EH (cell line): ENCODE measurements at regions not wholly inside any gene's neighbourhood (a gene's known extent, or its start where the extent isn't known, plus 50 kb on each side); places are given as distances from the start of the nearest gene placed in this dataset.
"Not testable (repeated sequence)": the region's sequence is repeated elsewhere in the genome, so short reads cannot be mapped to it uniquely, and the experiment has no call there.

Source experiments
- DNase-seq: peaks from one replicate; pipeline ENCODE4 v3.0.0-alpha.2; 2015; ENCODE audit warnings: low read depth

DNA sequence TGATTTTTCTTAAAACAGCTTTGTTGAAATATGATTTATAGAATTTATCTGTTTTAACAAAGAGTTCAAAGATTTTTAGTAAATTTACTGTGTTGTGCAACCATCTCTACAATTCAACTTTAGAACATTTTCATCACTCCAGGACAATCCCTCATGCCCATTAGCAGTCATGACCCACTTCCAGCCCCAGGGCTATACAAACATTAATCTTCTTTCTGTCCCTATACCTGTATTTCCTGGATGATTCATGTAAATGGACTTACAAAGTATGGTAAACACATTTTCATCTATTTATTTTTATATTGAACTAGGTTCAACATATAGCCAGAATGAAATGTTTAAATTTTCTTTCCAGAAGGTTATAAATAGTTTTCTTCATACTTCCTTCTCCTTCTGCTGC, 127.8 kb upstream of the CCDC180 start:
- no peak for DNase-seq

DNA sequence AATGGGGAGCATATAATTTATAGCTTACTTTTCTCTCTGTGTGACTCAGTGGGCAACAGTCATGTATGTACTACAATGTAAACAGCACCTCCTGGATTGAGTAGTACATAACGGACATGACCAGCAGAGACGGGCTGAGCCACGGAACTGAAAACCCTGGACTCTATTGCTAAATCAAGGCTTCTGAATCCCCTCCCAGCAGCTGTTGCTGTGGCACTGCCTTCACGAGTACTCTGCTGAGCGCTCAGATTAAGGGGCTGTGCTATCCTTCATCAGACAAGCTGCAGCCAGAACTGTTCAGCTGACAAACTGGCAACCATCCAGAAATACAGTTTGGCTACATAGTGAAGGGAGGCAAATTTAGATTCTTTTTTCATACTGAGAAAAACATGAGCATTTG, 131.3 kb upstream of the CCDC180 start:
- peak; percentile 0 for DNase-seq

DNA sequence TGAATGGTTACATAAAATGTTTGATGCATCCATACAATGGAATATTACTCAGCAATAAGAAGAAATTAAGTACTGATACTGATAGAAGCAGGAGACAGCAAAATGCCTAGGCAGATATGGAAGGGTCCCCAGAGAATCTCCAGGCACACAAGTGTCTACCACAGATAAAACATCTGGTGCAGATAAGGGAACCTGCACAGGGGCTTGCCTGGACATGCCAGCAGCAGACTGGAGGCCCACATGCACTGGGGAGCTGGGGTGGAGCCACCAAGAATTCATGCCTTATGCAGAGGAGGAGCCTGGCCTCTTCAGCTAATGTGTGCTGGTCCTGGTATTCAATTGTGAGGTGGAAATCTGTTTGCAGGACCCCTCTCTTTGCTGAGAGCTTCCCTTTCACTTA, 129.2 kb upstream of the CTSV start:
- DNase-seq, result not testable (repeated sequence)

DNA sequence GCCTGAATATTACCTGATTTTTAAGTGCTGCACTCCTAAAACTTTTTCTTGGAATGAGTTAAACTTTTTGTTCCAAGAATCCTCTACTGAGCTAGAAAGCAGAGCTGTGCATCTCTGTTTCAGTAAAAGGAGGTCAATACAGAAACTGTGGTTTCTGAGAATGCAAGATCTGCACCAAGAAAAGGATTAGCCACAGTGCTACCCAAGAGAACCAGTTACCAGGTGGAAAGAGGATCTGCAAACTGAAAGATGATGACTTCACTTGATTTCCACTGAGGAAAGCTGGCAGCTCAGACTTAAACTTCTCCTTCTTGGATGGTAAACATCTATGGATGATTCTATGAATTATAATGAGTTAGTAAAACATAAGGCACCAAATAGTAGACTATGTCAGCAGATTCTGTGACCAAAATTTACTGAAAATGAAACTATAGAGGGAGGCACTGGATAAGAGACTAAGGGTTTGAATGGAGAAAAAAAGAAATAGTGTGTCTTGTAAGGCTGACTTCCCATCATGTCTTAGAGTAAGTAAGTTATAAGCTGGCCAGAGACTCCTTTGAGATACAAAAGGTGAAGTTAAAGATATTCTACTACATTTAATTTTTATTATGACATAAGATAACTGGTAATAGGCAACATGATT, 127.7 kb upstream of the CTSV start:
- DNase-seq, result not testable (repeated sequence)

DNA sequence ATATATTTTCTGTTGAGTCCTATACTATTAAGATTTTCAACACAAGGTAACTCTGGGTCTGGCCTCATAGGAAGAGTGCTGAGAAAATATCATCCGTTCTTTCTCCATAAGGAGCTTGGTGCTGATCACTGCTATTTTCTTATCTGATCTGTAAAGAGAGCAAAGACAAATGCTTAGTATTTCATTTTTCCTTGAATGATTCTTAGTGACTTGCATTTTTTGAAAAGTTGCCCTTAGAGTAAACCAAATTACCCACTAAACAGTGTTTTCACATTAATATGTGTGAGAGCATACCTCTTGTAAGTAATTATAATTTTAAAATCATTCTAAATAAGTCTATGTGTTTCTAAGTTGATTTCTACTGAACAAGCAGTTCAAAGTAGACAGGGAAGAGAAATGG, 121.3 kb upstream of the CTSV start:
- DNase-seq, result no peak

DNA sequence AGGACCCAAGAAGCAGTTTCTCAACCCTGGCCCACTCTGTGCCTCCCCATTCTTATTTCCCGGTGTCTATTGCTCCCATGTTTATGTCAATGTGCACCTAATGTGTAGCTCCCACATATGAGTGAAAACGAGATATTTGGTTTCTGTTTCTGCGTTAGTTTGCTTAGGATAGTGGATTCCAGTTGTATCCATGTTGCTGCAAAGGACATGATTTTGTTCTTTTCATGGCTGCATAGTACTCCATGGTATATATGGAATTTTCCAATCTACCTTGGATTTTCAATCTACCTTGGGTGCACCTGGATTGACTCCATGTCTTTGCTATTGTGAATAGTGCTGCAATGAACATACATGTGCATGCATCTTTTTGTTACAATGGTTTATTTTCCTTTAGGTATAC, 119.8 kb upstream of the CTSV start:
- not testable (repeated sequence) for DNase-seq

DNA sequence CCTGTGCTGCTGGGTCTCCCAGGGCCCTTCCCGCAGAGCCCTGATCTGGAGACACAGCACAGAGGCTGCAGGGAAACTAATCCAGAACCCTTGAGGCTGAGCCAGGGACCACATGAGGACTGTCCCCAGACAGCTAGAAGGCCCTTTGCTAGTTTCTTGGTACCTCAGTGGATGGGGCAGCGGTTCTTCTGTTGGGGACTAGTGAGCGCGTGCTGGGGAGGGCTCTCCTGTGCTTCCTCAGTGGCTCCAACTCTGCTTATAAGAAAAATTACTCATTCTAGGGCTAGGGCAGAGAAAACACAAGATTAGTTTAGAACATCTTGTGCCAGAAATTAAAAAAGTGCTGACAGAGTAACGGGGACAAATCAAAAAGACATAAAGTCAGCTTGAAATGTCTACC, 116.5 kb upstream of the CTSV start:
- DNase-seq, result not testable (repeated sequence)

DNA sequence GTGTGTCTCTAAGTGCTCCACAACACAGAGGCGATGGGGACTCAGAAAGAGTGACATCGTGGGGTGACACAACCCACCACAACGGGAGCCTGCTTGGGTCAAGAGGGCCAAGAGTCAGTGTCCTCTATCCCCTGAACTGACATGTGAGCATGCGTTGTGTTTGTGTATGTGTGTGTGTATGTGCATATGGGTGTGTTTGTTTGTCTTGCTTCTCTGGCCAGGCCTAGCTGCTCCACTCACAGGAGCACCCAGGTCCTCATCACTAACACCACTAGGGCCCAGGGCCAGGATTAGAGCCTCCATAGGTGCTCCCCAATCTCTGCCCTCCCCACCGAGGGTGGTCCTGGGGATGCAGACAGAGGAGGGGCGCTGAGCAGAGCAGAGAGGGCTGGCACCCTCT, 115.0 kb upstream of the CTSV start:
- DNase-seq, result no peak

DNA sequence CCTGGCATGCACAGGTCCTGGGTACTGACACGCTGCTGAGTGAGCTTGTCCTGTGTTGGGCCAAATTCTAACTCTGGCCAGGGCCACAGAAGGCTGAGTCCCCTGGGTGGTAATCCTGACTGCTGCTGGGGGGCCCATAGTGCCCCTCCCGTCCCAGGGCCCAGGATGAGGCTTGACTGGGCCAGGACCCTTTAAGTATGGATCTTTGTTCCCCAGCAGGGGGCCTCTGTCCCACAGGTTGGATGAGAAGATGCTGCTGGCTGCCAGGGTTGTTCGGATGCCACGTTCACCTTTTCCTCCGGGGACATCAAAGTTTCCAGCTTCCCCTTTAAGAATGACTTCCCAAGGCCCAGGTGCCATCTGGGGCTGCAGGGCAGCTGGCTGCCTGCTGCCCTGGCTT, 114.2 kb upstream of the CTSV start:
- not testable (repeated sequence) for DNase-seq

DNA sequence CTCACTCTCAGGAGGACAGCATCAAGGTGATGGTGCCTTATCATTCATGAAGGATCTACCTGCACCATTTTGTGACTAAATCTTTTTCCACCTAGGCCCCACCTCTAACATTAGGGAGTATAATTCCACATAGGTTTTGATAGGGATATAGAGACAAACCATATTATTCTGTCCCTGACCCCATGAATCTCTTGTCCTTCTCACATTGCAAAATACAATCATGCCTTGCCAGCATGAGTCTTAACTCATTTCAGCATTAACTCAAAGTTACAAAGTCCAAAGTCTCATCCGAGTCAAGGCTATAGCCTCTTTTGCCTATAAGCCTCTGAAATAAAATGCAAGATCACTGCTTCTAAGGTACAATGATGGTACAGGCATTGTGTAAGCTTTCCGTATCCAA, 111.5 kb upstream of the CTSV start:
- DNase-seq, result not testable (repeated sequence)

DNA sequence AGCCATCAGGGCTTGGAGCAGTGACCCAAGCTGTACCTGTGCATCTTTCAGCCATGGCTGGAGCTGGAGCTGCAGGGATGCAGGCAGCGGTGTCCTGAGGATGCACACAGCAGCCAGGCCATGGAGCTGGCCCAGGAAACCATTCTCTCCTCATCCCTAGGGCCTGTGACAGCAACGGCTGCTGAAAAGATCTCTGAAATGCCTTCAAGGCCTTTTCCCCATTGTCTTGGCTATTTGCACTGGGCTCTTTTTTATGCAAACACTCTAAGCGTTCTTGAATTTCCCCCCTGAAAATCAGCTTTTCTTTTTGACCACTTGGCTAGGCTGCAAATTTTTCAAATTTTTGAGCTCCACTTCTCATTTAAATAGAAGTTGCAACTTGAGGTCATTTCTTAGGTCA, 109.5 kb upstream of the CTSV start:
- not testable (repeated sequence) for DNase-seq

DNA sequence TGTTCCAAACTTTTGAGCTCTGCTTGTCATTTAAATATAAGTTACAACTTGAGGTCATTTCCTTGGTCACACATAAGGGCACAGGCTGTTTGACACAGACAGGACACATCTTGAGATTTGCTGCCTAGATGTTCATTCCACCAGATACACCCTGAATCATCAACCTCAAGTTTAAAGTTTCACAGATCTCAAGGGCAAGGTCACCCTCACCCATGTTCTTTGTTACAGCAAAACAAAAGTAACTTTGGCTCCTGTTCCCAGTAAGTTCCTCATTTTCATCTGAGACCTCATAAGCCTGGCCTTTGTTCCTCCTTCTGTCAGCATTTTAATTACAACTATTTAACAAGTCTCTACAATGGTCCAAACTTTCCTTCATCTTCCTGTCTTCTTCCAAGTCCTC, 106.7 kb upstream of the CTSV start:
- not testable (repeated sequence) for DNase-seq

DNA sequence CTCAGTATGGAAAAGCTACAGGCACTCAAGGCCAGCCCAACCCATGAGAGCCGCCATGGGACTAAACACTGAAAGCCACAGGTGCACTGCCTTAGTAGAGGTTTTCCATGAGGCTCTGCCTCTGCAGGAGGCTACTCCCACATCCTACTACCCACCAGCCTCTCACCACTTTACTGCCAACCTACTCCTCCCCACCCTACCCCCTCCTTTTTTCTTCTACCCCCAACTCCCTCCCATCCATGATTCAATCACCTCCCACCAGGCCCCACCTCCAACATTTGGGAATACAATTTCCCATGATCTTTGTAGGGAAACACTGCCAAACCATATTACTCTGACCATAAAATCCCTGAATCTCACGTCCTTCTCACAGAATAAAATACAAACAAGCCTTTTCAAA, 101.6 kb upstream of the CTSV start:
- DNase-seq, result no peak

DNA sequence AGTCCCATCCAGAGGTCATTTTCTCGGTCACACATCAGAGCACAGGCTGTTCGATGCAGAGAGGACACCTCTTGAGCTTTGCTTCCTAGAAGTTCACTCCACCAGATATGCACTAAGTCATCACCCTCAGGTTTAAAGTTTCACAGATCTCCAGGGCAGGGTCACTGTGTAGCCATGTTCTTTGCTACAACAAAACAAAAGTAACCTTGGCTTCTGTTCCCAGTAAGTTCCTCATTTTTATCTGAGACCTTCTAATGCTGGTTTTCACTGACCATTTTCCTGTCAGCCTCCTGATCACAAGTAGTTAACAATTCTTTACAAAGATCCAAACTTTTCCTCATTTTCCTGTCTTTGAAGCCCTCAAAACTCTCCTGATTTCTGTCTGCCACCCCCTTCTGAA, 97.5 kb upstream of the CTSV start:
- DNase-seq, result no peak

DNA sequence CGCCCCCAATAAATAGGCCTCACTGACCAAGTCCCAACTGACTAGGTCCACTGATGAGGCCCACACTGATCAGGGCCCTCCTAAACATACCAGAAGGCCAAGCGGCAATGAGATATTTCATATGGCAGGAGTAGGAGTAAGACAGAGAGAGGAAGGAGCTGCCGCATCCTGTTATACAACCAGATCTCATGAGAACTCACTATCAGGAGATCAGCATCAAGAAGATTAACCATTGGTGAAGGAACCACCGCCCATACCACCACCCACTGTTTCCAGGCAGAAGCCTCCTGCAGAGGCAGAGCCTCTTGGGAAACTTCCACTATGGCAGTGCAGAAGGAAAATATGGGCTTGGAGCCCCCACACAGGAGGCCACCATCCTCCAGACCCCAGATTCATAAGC, 95.0 kb upstream of the CTSV start:
- not testable (repeated sequence) for DNase-seq

DNA sequence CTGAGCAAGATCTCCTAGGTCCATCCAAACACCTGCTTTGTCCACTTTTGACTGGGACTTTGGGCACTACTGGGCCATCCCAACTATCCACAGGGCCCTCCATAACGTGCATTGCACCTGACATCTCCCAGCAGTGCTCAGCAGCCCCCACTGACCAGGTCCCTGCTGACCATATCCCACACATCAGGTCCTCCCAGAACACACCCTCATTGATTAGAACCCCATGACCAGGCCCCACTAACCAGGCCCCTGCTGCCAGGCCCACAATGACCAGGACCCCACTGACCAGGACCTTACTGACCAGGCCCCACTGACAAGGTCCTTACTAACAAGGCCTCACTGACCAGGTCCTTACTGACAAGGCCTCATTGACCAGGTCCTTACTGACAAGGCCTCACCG, 93.9 kb upstream of the CTSV start:
- no peak for DNase-seq

DNA sequence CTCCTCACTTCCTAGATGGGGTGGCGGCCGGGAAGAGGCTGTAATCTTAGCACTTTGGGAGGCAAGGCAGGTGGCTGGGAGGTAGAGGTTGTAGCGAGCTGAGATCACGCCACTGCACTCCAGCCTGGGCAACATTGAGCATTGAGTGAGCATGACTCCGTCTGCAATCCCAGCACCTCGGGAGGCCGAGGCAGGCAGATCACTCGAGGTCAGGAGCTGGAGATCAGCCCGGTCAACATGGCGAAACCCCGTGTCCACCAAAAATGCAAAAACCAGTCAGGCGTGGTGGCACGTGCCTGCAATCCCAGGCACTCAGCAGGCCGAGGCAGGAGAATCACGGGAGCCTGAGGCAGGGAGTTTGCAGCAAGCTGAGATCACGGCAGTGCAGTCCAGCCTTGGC, 91.9 kb upstream of the CTSV start:
- DNase-seq, result not testable (repeated sequence)

DNA sequence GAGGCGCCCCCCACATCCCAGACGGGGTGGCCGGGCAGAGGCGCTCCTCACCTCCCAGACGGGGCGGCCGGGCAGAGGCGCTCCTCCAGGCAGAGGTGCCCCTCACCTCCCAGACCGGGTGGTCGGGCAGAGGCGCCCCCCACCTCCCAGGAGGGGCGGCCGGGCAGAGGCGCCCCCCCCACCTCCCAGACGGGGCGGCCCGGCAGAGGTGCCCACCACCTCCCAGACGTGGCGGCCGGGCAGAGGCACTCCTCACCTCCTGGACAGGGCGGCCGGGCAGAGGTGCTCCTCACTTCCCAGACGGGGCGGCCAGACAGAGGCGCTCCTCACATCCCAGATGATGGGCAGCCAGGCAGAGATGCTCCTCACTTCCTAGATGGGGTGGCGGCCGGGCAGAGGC, 91.4 kb upstream of the CTSV start:
- DNase-seq, result not testable (repeated sequence)

DNA sequence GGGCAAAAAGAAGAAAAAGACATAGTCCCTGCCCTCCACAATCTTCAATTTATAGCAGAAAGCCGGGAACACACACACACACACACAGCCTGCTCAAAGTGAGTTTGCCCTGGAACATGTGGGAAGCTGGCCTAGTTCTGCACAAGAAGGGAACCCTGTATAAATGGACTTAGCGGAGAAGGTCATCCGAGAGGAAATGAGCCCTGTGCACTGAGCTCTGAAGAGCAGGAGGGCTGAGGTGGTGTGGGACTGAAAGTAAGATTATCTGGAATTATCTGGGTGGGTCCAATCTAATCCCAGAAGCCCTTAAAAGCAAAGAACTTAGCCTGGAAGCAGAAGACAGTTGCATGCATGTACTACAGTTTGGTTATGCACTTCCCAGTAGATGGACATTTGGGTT, 90.0 kb upstream of the CTSV start:
- no peak for DNase-seq

DNA sequence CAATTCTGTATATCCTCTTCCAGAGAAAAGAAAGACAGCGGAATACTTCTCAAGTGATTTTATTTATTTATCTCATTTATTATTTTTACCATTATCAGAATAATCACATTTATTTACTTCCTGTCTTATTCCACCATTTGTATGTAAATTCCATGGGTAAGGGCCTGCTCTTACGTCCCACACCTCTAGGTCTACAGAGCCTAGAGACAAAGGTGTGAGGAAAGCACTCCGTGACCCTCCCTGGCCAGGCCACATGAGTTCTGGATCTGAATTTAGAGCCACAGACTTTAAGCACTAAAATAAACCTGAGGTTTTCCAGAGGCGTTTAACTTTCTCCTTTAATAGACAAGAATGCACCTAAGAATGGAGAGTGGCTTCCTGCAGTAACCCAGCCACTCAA, 85.3 kb upstream of the CTSV start:
- no peak for DNase-seq

DNA sequence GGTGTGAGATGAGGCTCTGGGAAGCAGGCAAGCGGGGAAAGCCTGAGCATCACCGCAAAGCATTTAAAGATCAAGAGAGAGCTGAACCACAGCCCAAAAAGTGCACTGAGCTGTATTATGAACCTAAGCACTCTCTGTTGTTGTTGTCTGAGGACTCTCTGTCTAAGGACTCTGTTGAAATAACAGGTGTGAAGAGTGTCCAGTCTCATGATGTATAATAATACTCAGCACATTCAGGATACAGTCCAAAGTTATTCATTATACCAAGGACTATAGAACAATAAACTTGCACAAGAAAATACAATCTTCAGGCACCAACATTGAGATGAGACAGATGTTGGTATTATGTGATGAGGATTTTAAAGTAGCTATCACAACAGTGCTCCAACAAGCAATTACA, 71.8 kb upstream of the CTSV start:
- DNase-seq, result no peak

DNA sequence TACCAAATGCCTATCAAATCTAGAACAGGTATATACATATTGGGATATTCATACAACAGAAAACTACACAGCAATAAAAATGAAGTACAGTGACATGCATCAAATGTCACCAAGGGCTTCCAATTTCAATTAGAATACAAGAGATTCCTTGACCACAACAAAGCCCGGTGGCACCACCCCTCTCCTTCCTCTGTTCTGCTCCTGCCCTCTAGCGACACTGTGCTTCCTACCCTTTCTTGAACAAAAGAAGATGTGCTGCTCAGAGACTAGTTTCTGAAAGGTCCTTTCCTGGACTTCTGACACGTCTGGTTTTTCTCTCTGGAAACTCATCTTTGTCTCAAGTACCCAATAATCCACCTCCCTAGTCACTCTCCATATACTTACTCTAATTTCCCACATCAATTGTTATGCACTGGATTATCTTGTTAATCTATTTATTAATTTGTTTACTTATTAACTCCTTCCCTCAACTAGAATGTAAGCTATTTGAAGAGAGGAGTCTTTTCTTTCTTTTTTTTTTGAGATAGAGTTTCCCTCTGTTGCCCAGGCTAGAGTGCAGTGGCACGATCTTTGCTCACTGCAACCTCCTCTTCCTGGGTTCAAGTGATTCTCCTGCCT, 70.4 kb upstream of the CTSV start:
- DNase-seq, result peak; percentile 29

DNA sequence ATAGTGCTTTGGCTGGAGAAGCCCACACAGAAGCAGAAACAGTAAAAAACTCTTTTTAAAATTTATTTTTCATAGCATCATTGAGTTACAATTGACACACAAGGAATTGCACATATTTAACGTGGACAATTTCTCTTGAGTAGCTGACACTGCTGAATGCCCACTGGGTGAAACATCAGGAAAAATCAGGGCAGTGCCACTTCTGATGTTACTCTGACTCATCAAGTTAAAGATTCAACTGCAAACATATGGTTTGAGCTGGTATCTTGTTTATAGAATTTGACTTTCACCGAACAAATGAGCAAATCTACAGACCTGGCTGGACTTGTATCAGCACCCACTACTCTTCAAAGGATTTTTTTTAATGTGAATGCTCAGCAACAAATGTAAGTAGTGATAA, 66.3 kb upstream of the CTSV start:
- not testable (repeated sequence) for DNase-seq
